ENCODE measurements at regions not wholly inside any gene's neighbourhood (a gene's known extent, or its start where the extent isn't known, plus 50 kb on each side); places are given as distances from the start of the nearest gene placed in this dataset.

GRCh38 chr2:238654479-238655197 is 193.2 kb upstream of the TWIST2 start:
- TF ChIP-seq SUZ12 (IDR thresholded peaks at IDR 0.05; ENCODE audit: extremely low read depth, insufficient read depth, insufficient read length) (no peak), YY1 (IDR thresholded peaks at IDR 0.05; ENCODE audit: insufficient read depth, insufficient read length) (no peak), ZNF274 (IDR thresholded peaks at IDR 0.05; ENCODE audit: low read depth, low read length) (no peak)

All from NT2/D1 (cell line).